ENCODE measurements at regions not wholly inside any gene's neighbourhood (a gene's known extent, or its start where the extent isn't known, plus 50 kb on each side); places are given as distances from the start of the nearest gene placed in this dataset.
"Not testable (repeated sequence)": the region's sequence is repeated elsewhere in the genome, so short reads cannot be mapped to it uniquely, and the experiment has no call there.

DNA sequence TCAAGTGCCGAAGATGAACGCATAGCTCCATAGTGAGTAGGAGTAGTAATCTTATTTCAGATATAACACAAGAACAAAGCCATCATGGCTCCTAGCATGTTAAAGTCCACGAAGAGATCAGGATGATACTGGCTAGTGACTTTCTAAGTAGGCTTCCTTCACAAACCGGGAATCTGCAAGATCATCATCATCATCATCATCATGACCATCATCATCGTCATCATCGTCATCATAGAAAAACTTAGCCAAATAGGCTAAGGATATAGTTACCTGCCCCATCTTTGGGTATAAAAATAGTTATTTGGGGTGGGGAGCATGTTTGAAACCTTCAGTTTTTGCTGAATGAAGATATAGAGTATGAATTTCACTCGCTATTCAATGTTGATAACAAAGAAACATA, 57.9 kb downstream of the PYDC2 start:
- no peak for DNase-seq

DNA sequence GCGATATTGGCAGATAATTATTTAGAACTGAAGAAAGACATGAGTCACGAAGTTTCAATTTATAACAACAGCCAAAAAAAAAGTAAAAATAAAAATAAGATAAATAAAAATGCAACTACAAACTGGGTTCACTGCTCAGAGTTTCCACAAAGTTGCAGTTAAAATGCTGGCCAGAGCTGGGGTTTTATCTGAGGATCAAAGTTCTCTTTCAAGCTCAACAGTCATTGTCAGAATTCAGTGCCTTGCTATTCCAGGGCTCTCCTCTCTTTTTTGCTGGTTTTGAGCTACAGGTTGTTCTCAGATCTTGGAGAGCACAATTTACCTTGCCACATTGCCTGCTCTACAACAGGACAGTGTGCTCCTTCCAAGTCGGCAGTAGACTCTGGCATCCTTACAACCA, 60.1 kb downstream of the PYDC2 start:
- no peak for DNase-seq

DNA sequence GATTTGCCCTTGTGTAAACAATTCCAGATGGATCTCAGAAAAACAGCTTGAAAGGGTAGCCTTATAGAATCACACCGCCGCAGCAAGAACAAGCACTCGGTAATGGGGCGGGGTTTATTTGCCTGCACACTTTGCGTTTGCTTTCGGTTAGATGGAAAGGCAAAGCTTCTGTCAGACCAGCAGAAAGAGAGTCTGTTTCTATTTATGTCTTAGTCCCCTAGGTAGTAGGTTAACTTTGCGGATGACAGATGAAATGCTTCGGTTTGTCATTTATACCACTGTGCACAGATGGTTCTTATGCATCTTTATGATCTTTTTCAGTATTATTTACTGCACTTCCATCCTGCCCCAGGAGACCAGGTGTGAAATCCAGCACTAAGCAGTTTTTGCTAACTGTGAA, 62.2 kb downstream of the PYDC2 start:
- DNase-seq: no peak

DNA sequence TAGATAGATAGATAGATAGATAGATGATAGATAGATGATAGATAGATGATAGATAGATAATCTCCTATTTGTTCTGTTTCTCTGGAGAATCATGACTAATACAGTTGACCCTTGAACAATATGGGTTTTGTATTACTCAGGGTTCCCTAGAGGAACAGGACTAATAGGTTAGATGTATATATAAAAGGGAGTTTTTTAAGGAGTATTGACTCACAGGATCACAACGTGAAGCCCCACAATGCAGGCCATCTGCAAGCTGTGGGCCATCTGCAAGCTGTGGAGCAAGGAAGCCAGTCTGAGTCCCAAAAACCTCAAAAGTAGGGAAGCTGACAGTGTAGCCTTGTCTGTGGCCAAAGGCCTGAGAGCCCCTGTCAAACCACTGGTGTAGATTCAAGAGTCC, 67.6 kb downstream of the PYDC2 start:
- DNase-seq: peak; percentile 55

DNA sequence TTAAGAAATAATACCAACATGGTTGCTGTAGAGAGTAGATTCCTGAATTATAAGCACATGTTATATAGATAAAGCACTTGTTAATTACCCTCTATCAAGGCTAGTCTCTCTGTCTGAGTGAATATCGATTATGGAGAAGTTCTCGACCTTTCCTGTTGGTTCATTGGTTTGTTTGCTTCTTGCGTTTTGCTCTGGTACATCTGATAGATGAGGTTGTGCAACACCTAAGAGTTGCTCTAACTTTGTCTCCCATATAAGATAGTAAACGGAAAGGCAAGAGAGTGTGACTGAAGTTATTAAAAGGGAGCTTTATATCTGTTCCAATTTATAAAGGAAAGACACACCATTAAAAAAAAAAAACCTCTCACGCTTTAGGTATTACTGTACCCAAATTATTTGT, 69.0 kb downstream of the PYDC2 start:
- DNase-seq: no peak

DNA sequence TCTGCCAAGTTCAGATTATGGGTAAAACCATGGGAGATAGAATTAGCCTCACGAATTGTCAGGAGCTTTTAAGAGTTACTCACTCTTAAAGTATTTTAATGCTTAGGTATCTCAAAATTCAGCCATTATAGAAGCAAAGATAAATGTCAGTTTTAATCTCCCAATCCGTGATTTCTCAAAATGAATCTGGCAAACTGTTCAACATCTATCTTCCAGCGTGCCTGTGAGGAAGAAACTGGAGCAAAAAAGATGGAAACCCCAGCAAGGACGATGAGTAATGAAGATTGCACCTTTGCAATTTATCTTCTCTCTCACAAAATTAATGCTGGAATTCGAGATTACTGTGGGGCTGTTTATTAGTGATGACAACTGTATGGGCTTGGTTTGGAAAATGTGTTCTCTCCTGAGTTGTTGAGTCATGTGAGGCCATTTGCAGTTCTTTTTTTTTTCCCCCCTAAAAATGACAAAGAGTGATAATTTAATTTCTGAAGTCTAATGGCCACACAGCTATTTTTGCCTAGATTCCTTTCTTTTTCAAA, 70.5 kb downstream of the PYDC2 start:
- peak; percentile 6 for DNase-seq

DNA sequence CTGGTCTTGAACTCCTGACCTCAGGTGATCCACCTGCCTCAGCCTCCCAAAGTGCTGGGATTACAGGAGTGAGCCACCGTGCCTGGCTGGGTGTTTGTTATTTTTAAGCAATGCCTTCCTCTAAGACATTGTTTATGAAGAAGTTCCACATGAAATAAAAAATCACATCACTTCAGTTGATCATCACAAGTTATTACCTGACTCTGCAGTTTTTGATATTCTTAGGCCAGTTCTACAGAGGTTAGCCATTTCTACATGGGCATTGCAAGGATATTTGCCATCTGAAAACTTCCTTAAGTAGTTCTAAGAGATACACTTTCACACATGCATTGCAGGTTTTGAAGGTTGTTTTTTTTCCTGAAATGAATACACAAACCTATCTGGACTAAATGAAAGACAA, 82.1 kb downstream of the PYDC2 start:
- DNase-seq: no peak

DNA sequence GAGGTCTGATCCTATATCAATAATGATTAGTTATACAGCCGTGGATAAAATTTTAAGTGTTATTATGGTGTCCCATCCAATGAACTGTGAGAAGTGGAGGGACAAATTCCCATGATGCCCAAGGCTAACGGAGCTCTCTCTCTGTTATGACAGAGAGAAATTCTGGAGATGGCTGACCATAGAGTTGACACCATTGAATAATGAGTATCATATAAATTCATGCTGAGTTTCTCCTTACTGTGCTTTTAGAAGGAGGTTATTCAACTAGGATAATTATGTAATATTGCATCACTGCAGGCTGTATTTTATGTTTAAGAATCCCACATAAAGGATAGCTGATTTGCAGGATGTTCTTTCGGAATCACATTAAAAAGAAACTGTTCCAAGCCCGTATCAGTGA, 82.9 kb downstream of the PYDC2 start:
- DNase-seq: no peak

DNA sequence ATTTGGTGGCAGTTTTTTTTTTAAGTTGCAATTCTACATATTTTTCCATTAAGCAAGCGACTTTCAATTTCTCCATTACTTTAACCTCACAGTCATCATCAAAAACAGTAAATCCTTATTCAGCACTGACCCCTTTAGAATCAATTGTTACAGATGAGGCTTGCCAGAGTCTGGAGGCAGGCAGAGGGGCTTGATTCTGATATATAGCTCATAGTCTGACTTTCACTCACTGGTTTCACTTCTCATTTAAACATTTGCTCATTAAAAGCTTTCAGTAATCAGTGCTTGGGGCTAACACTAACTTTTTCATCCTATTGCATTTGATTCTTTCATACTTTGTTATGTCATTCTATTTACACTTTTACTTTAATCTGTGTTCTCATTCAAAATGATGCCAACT, 88.4 kb downstream of the PYDC2 start:
- no peak for DNase-seq

DNA sequence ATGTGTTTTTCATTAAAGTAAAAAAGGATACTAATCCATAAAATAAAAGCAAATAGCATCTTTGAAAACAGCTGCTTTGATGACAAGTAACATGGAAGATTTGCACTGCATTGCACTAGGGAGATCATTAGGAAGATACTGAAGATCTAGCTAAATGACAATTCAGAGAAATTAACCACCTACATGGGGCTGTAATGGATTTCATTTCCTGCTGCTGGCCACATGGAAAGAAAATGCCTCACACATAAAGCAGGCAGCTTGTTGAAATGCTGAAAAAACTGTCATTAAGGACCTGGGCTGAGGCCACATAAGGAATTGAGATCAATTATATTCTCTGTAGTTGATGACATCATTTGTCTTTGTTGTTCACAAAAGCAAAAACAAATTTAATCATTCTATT, 94.1 kb downstream of the PYDC2 start:
- no peak for DNase-seq

DNA sequence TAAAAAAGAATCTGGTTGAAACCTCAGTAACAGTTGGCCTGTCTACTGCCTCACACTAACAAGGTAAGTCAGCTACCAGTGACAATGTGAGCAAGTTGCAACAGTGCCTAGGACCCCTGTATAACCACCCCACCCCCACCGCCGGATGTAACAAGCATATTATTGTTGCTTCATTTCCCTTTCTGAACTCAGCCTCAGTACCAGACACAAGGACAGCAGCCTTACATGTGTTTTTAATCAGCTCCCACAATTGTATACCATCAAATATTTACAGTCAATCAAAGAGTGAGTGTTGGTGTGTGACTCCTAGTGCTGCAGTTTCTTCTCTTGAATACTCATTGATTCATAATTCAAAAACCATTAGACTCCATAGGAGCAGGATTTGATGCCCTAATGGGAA, 96.4 kb downstream of the PYDC2 start:
- DNase-seq: no peak

DNA sequence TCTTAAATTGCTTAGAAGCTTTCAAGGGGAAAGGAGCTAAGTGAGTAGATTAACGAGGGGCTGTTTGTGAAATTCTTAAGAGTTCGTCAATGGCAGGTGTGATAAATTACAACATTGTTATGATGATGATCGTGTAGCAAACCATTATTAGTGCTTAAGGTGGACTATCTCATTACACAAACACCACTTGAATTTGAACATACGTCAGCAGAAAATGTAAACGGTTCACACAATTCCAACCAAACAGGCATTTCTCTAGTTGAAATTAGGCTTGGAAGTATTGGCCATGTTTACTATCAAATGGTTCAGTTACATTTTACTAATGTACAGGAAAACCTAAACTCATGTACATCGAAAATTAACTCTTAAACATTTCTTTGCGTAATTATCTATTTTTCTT, 102.8 kb downstream of the PYDC2 start:
- DNase-seq: no peak

DNA sequence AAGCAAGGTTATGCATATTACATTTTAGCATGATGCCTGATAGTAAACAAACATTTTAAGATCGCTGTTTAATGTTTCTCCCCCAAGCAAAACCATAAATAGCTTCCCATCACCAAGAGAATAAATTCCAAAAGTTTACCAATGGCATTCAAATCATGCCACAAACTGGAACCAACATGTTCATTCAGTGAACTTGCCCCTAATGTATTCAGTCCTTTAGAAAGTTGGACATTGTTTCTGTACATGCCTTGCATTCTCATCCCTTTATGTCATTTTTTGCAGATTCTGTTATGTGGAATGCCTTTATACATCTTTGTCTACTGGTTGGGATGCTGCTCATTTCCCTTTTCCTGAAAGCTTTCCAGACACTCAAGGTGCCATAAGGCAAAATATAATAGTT, 105.5 kb downstream of the PYDC2 start:
- peak; percentile 79 for DNase-seq

DNA sequence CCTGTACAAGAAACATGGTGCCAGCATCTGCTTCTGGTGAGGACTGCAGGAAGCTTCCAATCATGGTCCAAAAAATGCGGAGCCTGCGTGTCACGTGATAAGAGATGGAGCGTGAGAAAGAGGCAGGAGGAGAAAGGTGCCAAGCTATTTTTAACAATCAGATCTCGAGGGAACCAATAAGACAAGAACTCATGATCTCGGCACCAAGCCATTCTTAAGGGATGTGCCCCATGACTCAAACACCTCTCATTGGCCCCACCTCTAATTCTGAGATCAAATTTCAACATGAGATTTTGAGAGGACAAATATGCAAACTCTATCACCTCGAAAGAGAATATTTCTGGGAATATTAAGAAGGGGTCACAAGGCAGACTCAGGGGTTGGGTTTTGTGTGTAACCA, 107.2 kb downstream of the PYDC2 start:
- DNase-seq: no peak

DNA sequence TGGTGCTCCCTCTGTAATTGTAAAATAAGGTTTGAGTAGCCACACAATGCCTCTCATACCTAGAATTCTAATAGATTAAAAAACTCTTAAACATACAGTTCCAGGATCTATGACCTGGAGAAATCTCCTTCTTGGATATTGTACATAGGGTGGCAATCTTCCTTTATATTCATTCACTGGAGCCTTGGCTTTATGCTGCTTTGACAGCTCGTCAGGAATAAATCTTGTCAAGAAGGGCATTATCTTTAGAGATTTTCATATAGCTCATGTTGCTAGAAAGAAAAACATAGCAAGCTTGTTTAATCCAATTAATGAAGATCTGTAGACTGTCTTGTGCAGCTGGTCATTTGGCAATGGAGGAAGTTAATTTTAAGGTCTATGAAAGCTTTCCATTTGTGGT, 131.1 kb downstream of the PYDC2 start:
- no peak for DNase-seq

DNA sequence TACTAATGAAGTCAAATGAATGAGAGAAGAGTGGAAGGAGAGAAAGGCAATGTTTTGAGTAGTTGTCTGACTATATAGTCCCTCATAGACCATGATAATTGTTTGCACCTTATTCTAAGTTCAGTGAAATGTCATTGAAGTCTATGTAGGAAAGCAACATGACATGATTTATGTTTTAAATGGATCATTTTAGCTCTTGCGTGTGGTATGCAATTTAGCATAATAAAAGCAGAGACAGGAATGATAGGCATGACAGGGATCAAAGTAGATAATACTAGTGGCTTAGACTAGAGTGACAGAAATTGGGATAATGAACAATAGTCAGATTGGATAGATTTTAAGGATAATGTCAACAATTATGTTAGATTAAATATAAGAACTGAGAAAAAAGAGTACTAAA, 132.5 kb downstream of the PYDC2 start:
- no peak for DNase-seq

DNA sequence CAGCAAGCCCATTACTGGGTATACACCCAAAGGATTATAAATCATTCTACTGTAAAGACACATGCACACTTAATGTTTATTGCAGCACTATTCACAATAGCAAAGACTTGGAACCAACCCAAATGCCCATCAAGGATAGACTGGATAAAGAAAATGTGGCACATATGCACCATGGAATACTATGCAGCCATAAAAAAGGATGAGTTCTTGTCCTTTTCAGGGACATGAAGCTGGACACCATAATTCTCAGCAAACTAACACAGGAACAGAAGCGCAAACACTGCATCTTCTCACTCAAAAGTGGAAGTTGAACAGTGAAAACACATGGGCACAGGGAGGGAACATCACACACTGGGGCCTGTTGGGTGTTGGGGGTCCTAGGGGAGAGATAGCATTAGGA, 154.5 kb downstream of the PYDC2 start:
- not testable (repeated sequence) for DNase-seq

DNA sequence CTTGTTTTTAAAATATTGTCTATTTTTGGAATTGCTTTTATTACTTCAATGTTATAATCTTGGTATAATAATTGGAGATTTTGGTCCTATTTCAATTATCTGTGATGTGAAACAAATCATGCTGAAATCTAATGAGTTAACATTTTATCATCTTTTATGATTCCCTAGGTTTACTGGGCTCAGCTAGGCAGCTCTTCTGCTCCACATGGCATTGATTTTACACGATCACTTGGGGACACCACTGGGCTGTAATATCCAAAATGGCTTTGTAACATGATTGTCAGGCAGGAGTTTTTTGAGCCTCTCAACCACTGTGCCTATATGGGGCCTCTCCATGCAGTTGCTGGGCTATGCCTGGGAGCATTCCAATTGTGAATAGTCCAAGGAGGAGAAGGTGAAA, 163.3 kb downstream of the PYDC2 start:
- DNase-seq: no peak

DNA sequence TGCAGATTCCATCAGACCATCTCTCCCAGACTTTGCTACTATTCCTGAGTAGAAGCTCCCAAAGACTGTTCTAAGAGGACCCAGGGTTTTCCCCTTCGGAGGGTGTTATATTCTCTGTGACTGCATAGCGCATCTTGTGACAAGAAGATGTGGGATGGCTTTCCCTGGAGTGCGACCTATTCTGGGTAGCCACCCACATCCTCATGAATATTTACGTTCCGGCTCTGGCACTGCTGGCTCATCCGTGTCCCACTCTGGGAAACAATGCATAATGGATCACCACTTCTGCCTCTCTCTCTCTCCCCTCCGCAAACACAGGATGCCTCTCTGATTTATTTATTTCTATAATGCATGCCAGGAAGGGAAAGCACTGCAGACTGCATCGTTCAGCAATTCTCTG, 166.1 kb downstream of the PYDC2 start:
- no peak for DNase-seq

DNA sequence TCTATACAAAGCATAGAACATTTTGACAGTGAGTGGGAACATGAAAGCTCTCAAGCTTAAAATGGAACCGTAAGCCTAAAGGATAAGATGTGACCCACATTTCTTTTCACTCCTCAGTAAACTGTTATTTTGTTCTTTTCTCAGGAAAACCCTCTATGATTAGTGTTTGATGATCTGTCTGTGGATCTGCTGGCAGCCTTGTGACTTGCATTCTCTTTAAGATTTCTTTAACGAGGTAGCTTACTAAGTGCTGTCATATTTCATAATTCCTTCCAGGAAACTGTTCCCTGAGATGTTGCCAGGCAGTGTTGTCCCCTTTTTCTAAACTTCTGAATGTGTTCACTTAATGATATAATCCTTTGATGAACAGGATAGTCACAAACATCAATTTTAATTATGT, 167.6 kb downstream of the PYDC2 start:
- no peak for DNase-seq

DNA sequence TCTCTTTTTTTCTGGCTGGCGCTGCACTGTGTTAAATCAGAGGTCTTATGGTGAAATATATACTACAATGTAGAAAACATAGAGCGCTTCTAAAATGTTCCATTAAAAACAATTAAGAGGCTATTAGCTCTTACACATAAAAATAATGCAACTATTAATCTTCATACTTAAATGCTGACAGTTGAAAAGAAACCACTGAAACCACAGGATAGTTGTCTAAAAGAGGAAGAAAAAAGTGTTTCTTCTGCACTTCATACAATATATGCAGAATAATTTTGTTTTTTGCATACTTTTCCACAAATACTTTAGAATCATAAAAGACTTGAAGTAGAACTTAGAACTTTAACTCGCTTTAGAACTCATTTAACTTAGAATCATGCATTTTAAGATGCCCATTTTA, 170.5 kb downstream of the PYDC2 start:
- DNase-seq: no peak

DNA sequence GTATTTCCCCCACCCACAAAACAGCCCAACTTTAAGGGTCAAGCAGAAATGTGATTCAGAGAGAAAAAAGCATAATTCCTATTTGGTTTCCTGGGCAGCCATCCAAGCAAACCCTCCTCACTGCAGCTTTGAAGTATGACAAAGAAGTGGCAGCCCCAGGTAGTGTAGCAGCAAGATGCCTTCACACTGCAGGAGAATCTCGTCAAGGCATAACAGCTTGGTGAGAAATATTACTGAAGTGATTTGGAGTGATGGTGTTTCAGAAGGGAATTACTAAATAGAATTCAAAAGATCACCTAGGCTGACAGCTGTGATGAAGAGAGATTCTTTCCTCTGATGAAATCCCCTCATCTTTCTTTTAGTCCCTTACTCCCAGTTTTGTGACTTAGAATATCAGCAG, 173.9 kb downstream of the PYDC2 start:
- DNase-seq: peak; percentile 5

DNA sequence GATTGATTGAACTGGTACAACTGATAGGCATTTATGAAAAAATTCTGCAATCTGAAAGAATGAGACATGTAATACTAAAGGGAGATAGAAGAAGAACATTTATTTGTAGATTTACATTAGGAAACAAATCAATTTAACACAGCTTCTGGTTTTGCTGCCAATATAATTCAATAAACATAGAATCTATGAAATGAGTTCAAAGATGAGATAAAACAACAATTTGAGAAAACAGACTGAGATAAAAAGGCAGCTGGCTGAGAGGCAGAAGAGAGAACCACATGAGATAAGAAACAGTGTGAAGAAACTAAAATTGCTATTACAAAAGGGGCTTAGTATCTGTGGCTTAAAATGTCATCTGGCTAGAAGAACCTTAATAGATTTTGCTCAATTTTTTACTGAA, 176.6 kb downstream of the PYDC2 start:
- no peak for DNase-seq

DNA sequence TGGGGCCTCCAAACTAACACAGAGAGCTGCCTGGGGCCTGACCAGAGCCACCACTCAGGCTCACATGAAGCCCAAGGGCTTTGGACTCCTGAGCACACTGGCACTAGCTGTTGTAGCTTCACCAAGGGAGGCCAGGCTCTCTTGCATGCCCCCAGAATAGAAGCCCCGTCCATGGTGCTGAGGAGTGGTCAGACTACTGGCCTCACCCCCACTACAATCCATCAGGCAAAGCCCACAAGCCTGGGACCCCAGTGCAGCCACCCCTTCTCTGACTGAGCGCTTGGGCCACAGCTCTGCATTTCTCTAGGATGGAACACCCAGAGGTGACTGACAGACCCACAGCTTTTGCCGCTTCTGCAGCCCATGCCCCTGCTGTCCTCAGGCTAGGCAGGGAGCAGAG, 180.8 kb downstream of the PYDC2 start:
- no peak for DNase-seq

DNA sequence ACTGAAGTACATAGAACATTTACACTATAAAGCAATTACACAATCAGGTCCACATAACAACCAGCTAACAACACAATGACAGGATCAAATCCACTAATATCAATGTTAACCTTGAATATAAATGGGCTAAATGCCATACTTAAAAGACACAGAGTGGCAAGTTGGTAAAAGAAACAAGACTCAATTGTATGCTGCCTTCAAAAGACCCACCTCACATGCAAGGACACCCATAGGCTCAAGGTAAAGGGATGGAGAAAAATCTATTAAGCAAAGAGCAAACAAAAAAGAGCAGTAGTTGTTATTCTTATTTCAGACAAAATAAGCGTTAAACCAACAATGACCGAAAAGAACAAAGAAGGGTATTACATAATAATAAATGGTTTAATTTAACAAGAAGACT, 183.3 kb downstream of the PYDC2 start:
- no peak for DNase-seq

DNA sequence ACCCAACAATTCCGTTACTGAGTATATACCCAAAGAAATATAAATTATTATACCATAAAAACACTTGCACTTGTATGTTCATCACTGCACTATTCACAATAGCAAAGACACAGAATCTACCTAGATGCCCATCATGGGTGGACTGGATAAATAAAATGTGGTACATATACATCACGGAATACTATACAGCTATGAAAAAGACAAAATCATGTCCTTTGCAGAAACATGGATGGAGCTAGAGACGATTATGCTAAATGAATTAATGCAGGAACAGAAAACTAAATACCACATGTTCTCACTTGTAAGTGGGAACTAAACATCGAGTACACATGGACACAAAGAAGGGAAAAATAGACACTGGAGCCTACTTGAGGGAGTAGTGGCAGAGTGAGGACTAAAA, 185.3 kb downstream of the PYDC2 start:
- no peak for DNase-seq

Measured in EL (cell line).